HG03095 (cell line): ENCODE measurements at regions not wholly inside any gene's neighbourhood (a gene's known extent, or its start where the extent isn't known, plus 50 kb on each side); places are given as distances from the start of the nearest gene placed in this dataset.

Experiments
- ATAC-seq: cut with Tn5 transposase; IDR thresholded peaks from one replicate; pipeline ENCODE4 v1.9.1; 2021; ENCODE audit warnings: moderate library complexity; ENCODE audit not compliant: unreplicated experiment

- ATAC-seq: no peak
These were observed 192.0 kb upstream of the PABPC4L start for GRCh38 chr4:134393592-134393991.

- ATAC-seq: no peak
These were observed 188.7 kb upstream of the PABPC4L start for GRCh38 chr4:134390319-134390718.

GRCh38 chr4:134388351-134388750 lies 186.8 kb upstream of the PABPC4L start:
- ATAC-seq: no peak

- no peak for ATAC-seq
These were observed 181.1 kb upstream of the PABPC4L start for GRCh38 chr4:134382478-134383227.

- no peak for ATAC-seq
These were observed 174.2 kb upstream of the PABPC4L start for GRCh38 chr4:134375775-134376174.

- no peak for ATAC-seq
These were observed 164.3 kb upstream of the PABPC4L start for GRCh38 chr4:134365852-134366251.

GRCh38 chr4:134364928-134365327 lies 163.3 kb upstream of the PABPC4L start:
- ATAC-seq: no peak

GRCh38 chr4:134345244-134345643 lies 143.7 kb upstream of the PABPC4L start:
- ATAC-seq: no peak

GRCh38 chr4:134343656-134344055 lies 142.1 kb upstream of the PABPC4L start:
- no peak for ATAC-seq

GRCh38 chr4:134343081-134343480 lies 141.5 kb upstream of the PABPC4L start:
- no peak for ATAC-seq

GRCh38 chr4:134337574-134337973 lies 136.0 kb upstream of the PABPC4L start:
- no peak for ATAC-seq

- no peak for ATAC-seq
These were observed 127.2 kb upstream of the PABPC4L start for GRCh38 chr4:134328741-134329140.

GRCh38 chr4:134327274-134328122 lies 125.9 kb upstream of the PABPC4L start:
- ATAC-seq: no peak

GRCh38 chr4:134326866-134327265 lies 125.3 kb upstream of the PABPC4L start:
- ATAC-seq: no peak

GRCh38 chr4:134324179-134324578 lies 122.6 kb upstream of the PABPC4L start:
- ATAC-seq: no peak

GRCh38 chr4:134320048-134320447 lies 118.5 kb upstream of the PABPC4L start:
- no peak for ATAC-seq

- ATAC-seq: no peak
These were observed 112.0 kb upstream of the PABPC4L start for GRCh38 chr4:134313591-134313990.

- ATAC-seq: no peak
These were observed 108.1 kb upstream of the PABPC4L start for GRCh38 chr4:134309715-134310114.

- ATAC-seq: no peak
These were observed 107.3 kb upstream of the PABPC4L start for GRCh38 chr4:134308910-134309309.

GRCh38 chr4:134298313-134298712 lies 96.7 kb upstream of the PABPC4L start:
- no peak for ATAC-seq

GRCh38 chr4:134297765-134298164 lies 96.2 kb upstream of the PABPC4L start:
- ATAC-seq: no peak

- ATAC-seq: no peak
These were observed 81.1 kb upstream of the PABPC4L start for GRCh38 chr4:134282680-134283079.
